Neural cell (in vitro differentiated cells): ENCODE measurements at regions not wholly inside any gene's neighbourhood (a gene's known extent, or its start where the extent isn't known, plus 50 kb on each side); places are given as distances from the start of the nearest gene placed in this dataset.

Source experiments
- H2AFZ ChIP-seq: fragments of 200-600, 300-800 bp; sonication (generic), shearing (Covaris generic); 2 replicates; pipeline ENCODE4 v1.6.0; 2014; ENCODE audit warnings: low read depth, mild to moderate bottlenecking, antibody characterized with exemption, low read length, moderate library complexity
- H3F3A ChIP-seq: fragments of 200-600 bp; shearing (Covaris generic); 2 replicates; pipeline ENCODE4 v1.6.1; 2016; ENCODE audit warnings: mild to moderate bottlenecking, moderate library complexity, mixed read lengths, antibody characterized with exemption, low read length; ENCODE audit not compliant: insufficient read depth, poor library complexity, severe bottlenecking
- H3K27ac ChIP-seq: fragments of 200-600, 300-800 bp; sonication (generic), shearing (Covaris generic); 2 replicates; pipeline ENCODE4 v1.5.1; 2014; ENCODE audit warnings: mild to moderate bottlenecking, low read length, moderate library complexity
- H3K27me3 ChIP-seq: fragments of 300-800, 200-600 bp; sonication (generic), shearing (Covaris generic); 2 replicates; pipeline ENCODE4 v1.6.0; 2014; ENCODE audit warnings: mild to moderate bottlenecking, low read depth, low read length, moderate library complexity; ENCODE audit not compliant: insufficient read depth
- H3K36me3 ChIP-seq: fragments of 300-800, 200-600 bp; sonication (generic), shearing (Covaris generic); 2 replicates; pipeline ENCODE4 v1.5.1; 2014; ENCODE audit warnings: mild to moderate bottlenecking, antibody characterized with exemption, low read length, moderate library complexity; ENCODE audit not compliant: insufficient read depth
- H3K4me2 ChIP-seq: fragments of 300-800, 200-600 bp; sonication (generic), shearing (Covaris generic); 2 replicates; pipeline ENCODE4 v1.6.0; 2014; ENCODE audit warnings: mild to moderate bottlenecking, low read length
- H3K4me3 ChIP-seq: fragments of 300-800, 200-600 bp; sonication (generic), shearing (Covaris generic); 2 replicates; pipeline ENCODE4 v1.5.1; 2014; ENCODE audit warnings: mild to moderate bottlenecking, low read length, moderate library complexity
- H3K79me2 ChIP-seq: fragments of 200-600 bp; shearing (Covaris generic); replicated peaks from 2 replicates; pipeline ENCODE4 v1.6.0; 2014; ENCODE audit warnings: mild to moderate bottlenecking, low read length, moderate library complexity; ENCODE audit not compliant: insufficient read depth
- H3K9ac ChIP-seq: fragments of 300-800, 200-600 bp; sonication (generic), shearing (Covaris generic); 2 replicates; pipeline ENCODE4 v1.6.1; 2016; ENCODE audit warnings: mild to moderate bottlenecking, low read length, mixed read lengths
- H3K9me2 ChIP-seq: fragments of 200-600 bp; shearing (Covaris generic); 2 replicates; pipeline ENCODE4 v1.6.1; 2016; ENCODE audit warnings: mild to moderate bottlenecking, low read length, mixed read lengths; ENCODE audit not compliant: insufficient read depth
- H3K9me3 ChIP-seq: fragments of 200-600, 300-800 bp; sonication (generic), shearing (Covaris generic); 2 replicates; pipeline ENCODE4 v1.6.1; 2016; ENCODE audit warnings: mild to moderate bottlenecking, mixed run types, low read length, moderate library complexity, mixed read lengths
- H4K20me1 ChIP-seq: fragments of 200-600 bp; shearing (Covaris generic); 2 replicates; pipeline ENCODE4 v1.6.1; 2016; ENCODE audit warnings: mild to moderate bottlenecking, mixed run types; ENCODE audit not compliant: insufficient read depth
- CTCF ChIP-seq: fragments of 450-650 bp; IDR thresholded peaks from 2 replicates; pipeline ENCODE4 v1.5.1; 2014; ENCODE audit warnings: antibody characterized with exemption, mild to moderate bottlenecking, moderate library complexity; ENCODE audit not compliant: poor library complexity, severe bottlenecking
- EP300 ChIP-seq: fragments of 450-650 bp; conservative IDR thresholded peaks from 2 replicates; pipeline ENCODE4 v1.6.1; 2014; ENCODE audit warnings: antibody characterized with exemption, mild to moderate bottlenecking, moderate library complexity; ENCODE audit not compliant: poor library complexity, severe bottlenecking
- EZH2 ChIP-seq: fragments of 200-600, 300-800 bp; shearing (Covaris generic), sonication (generic); IDR thresholded peaks from 2 replicates; pipeline ENCODE4 v1.6.1; 2014; ENCODE audit warnings: antibody characterized with exemption, low read length, borderline replicate concordance, mild to moderate bottlenecking; ENCODE audit not compliant: insufficient read depth, poor library complexity, severe bottlenecking
- MXI1 ChIP-seq: fragments of 450-650 bp; conservative IDR thresholded peaks from 2 replicates; pipeline ENCODE4 v1.6.1; 2014; ENCODE audit warnings: antibody characterized with exemption, mild to moderate bottlenecking; ENCODE audit not compliant: poor library complexity, severe bottlenecking
- POLR2AphosphoS5 ChIP-seq: IDR thresholded peaks from 2 replicates; pipeline ENCODE4 v1.6.1; 2012
- RAD21 ChIP-seq: fragments of 450-650 bp; conservative IDR thresholded peaks from 2 replicates; pipeline ENCODE4 v1.6.1; 2014; ENCODE audit warnings: antibody characterized with exemption, mild to moderate bottlenecking, moderate library complexity
- REST ChIP-seq: IDR thresholded peaks from 2 replicates; pipeline ENCODE4 v1.6.1; 2012; ENCODE audit warnings: borderline replicate concordance
- SMC3 ChIP-seq: fragments of 450-650 bp; conservative IDR thresholded peaks from 2 replicates; pipeline ENCODE4 v1.6.1; 2014; ENCODE audit warnings: antibody characterized with exemption, mild to moderate bottlenecking, moderate library complexity; ENCODE audit not compliant: poor library complexity
- TAF1 ChIP-seq: IDR thresholded peaks from 2 replicates; pipeline ENCODE4 v1.6.1; 2012; ENCODE audit warnings: low read depth

GRCh38 chr16:51317575-51317974, 166.5 kb upstream of the SALL1 start:
- Histone ChIP-seq H4K20me1 (no peaks in the 10 kb centered on the region), H3F3A (no peaks in the 10 kb centered on the region), H3K9me2 (no peaks in the 10 kb centered on the region), H2AFZ (no peak overlapping the region), H3K79me2 (no peaks in the 10 kb centered on the region), H3K4me3 (no peak overlapping the region), H3K27ac (no peak overlapping the region), H3K9ac (no peak overlapping the region), H3K9me3 (no peaks in the 10 kb centered on the region), H3K27me3 (no peaks in the 10 kb centered on the region), H3K4me2 (no peak overlapping the region), H3K36me3 (no peaks in the 10 kb centered on the region)
- TF ChIP-seq REST (no peak), POLR2AphosphoS5 (no peak), MXI1 (no peak), TAF1 (no peak), EP300 (no peak), CTCF (no peak), EZH2 (no peak), SMC3 (no peak), RAD21 (no peak)

- Histone ChIP-seq H3K79me2 (no peaks in the 10 kb centered on the region), H3K9ac (no peak overlapping the region), H3K4me3 (no peak overlapping the region), H3K9me2 (no peaks in the 10 kb centered on the region), H3K27me3 (no peaks in the 10 kb centered on the region), H4K20me1 (no peaks in the 10 kb centered on the region), H3K4me2 (no peak overlapping the region), H3K27ac (no peak overlapping the region), H2AFZ (no peak overlapping the region), H3K36me3 (no peaks in the 10 kb centered on the region), H3F3A (no peaks in the 10 kb centered on the region), H3K9me3 (no peaks in the 10 kb centered on the region)
- TF ChIP-seq EP300 (no peak), TAF1 (no peak), MXI1 (no peak), CTCF (no peak), REST (no peak), RAD21 (no peak), POLR2AphosphoS5 (no peak), EZH2 (no peak), SMC3 (no peak)
These were observed 162.1 kb upstream of the SALL1 start for GRCh38 chr16:51313198-51313597.
